NB4 (cell line): ENCODE measurements at regions not wholly inside any gene's neighbourhood (a gene's known extent, or its start where the extent isn't known, plus 50 kb on each side); places are given as distances from the start of the nearest gene placed in this dataset.

Source experiments
- CTCF ChIP-seq: IDR thresholded peaks from one replicate; pipeline ENCODE4 v1.5.1; 2012; ENCODE audit warnings: low read depth, low read length
- MAX ChIP-seq: IDR thresholded peaks from 2 replicates; pipeline ENCODE4 v1.6.1; 2011; ENCODE audit warnings: low read depth, low read length
- MYC ChIP-seq: IDR thresholded peaks from 2 replicates; pipeline ENCODE4 v1.6.1; 2011; ENCODE audit warnings: low read depth, low read length
- POLR2A ChIP-seq: IDR thresholded peaks from 2 replicates; pipeline ENCODE4 v1.6.1; 2011; ENCODE audit warnings: mild to moderate bottlenecking; ENCODE audit not compliant: insufficient read length; ENCODE audit errors: extremely low read depth

GRCh38 chr16:85326794-85327181 is 214.5 kb upstream of the CIBAR2 start:
- TF ChIP-seq CTCF = no peak
- no peak for TF ChIP-seq POLR2A
- no peak for TF ChIP-seq MAX
- no peak for TF ChIP-seq MYC
